ENCODE measurements at regions not wholly inside any gene's neighbourhood (a gene's known extent, or its start where the extent isn't known, plus 50 kb on each side); places are given as distances from the start of the nearest gene placed in this dataset.

- Histone ChIP-seq H4K20me1 (no peaks in the 10 kb centered on the region), H3K27ac (no peak overlapping the region), H3K27me3 (no peaks in the 10 kb centered on the region), H3K4me2 (no peak overlapping the region), H3K36me3 (no peaks in the 10 kb centered on the region), H3K9ac (no peak overlapping the region), H3K4me1 (no peaks in the 10 kb centered on the region), H3K4me3 (no peak overlapping the region), H3K9me3 (peaks cover 10% of the 10 kb centered on the region; the same call in 1 of the 2 replicates)
- TF ChIP-seq Cebpa-rat (IDR thresholded peaks at IDR 0.05), result no peak
Measured at GRCh38 chr15:98554272-98555172, 93.8 kb upstream of the IGF1R start.

GRCh38 chr15:98555173-98555515, 93.2 kb upstream of the IGF1R start:
- no peak for TF ChIP-seq Cebpa-rat (IDR thresholded peaks at IDR 0.05)
- Histone ChIP-seq H3K4me2 (no peak overlapping the region), H3K27ac (no peak overlapping the region), H3K9me3 (peaks cover 4% of the 10 kb centered on the region; the same call in 1 of the 2 replicates), H3K27me3 (no peaks in the 10 kb centered on the region), H3K4me3 (no peak overlapping the region), H3K36me3 (no peaks in the 10 kb centered on the region), H3K4me1 (no peaks in the 10 kb centered on the region), H3K9ac (no peak overlapping the region), H4K20me1 (no peaks in the 10 kb centered on the region)

GRCh38 chr15:98556321-98556720, 92.0 kb upstream of the IGF1R start:
- Histone ChIP-seq H3K9ac (no peak overlapping the region), H3K4me1 (no peaks in the 10 kb centered on the region), H3K4me3 (no peak overlapping the region), H3K36me3 (no peaks in the 10 kb centered on the region), H3K27me3 (no peaks in the 10 kb centered on the region), H3K27ac (no peak overlapping the region), H3K9me3 (no peaks in the 10 kb centered on the region), H4K20me1 (no peaks in the 10 kb centered on the region), H3K4me2 (no peak overlapping the region)
- TF ChIP-seq Cebpa-rat (IDR thresholded peaks at IDR 0.05), result no peak

- Histone ChIP-seq H3K4me3 (no peak overlapping the region), H3K4me1 (no peaks in the 10 kb centered on the region), H3K36me3 (no peaks in the 10 kb centered on the region), H3K27ac (no peak overlapping the region), H3K9me3 (no peaks in the 10 kb centered on the region), H3K9ac (no peak overlapping the region), H3K27me3 (no peaks in the 10 kb centered on the region), H4K20me1 (no peaks in the 10 kb centered on the region), H3K4me2 (no peak overlapping the region)
- no peak for TF ChIP-seq Cebpa-rat (IDR thresholded peaks at IDR 0.05)
Measured at GRCh38 chr15:98560338-98560737, 88.0 kb upstream of the IGF1R start.

- H3K36me3 ChIP-seq, result no peaks in the 10 kb centered on the region
- H3K4me3 ChIP-seq, result no peak overlapping the region
- no peak overlapping the region for H3K4me2 ChIP-seq
- TF ChIP-seq Cebpa-rat (IDR thresholded peaks at IDR 0.05), result no peak
- no peak overlapping the region for H3K9ac ChIP-seq
- no peaks in the 10 kb centered on the region for H4K20me1 ChIP-seq
- H3K4me1 ChIP-seq, result no peaks in the 10 kb centered on the region
- no peaks in the 10 kb centered on the region for H3K9me3 ChIP-seq
- H3K27me3 ChIP-seq, result no peaks in the 10 kb centered on the region
- no peak overlapping the region for H3K27ac ChIP-seq
Measured at GRCh38 chr15:98561169-98561941, 87.0 kb upstream of the IGF1R start.

GRCh38 chr15:98562331-98562937, 85.9 kb upstream of the IGF1R start:
- Histone ChIP-seq H3K27ac (no peak overlapping the region), H3K27me3 (no peaks in the 10 kb centered on the region), H3K4me3 (no peak overlapping the region), H3K36me3 (no peaks in the 10 kb centered on the region), H3K9ac (no peak overlapping the region), H3K4me1 (no peaks in the 10 kb centered on the region), H3K9me3 (no peaks in the 10 kb centered on the region), H4K20me1 (no peaks in the 10 kb centered on the region), H3K4me2 (no peak overlapping the region)
- no peak for TF ChIP-seq Cebpa-rat (IDR thresholded peaks at IDR 0.05)

GRCh38 chr15:98565566-98565965, 82.8 kb upstream of the IGF1R start:
- H3K36me3 ChIP-seq, result no peaks in the 10 kb centered on the region
- H3K27ac ChIP-seq, result no peak overlapping the region
- no peaks in the 10 kb centered on the region for H3K27me3 ChIP-seq
- H3K4me1 ChIP-seq, result no peaks in the 10 kb centered on the region
- TF ChIP-seq Cebpa-rat (IDR thresholded peaks at IDR 0.05), result no peak
- no peaks in the 10 kb centered on the region for H4K20me1 ChIP-seq
- no peak overlapping the region for H3K4me3 ChIP-seq
- H3K9ac ChIP-seq, result no peak overlapping the region
- H3K9me3 ChIP-seq, result no peaks in the 10 kb centered on the region
- no peak overlapping the region for H3K4me2 ChIP-seq

- TF ChIP-seq Cebpa-rat (IDR thresholded peaks at IDR 0.05), result no peak
- H3K9me3 ChIP-seq, result no peaks in the 10 kb centered on the region
- no peaks in the 10 kb centered on the region for H3K36me3 ChIP-seq
- H3K27ac ChIP-seq, result no peak overlapping the region
- no peaks in the 10 kb centered on the region for H3K4me1 ChIP-seq
- no peak overlapping the region for H3K4me2 ChIP-seq
- H3K27me3 ChIP-seq, result no peaks in the 10 kb centered on the region
- H3K4me3 ChIP-seq, result no peak overlapping the region
- H3K9ac ChIP-seq, result no peak overlapping the region
- H4K20me1 ChIP-seq, result no peaks in the 10 kb centered on the region
Measured at GRCh38 chr15:98567951-98568350, 80.4 kb upstream of the IGF1R start.

GRCh38 chr15:98568382-98569017, 79.8 kb upstream of the IGF1R start:
- Histone ChIP-seq H3K4me3 (no peak overlapping the region), H3K4me1 (no peaks in the 10 kb centered on the region), H3K9ac (no peak overlapping the region), H3K27ac (no peak overlapping the region), H3K36me3 (no peaks in the 10 kb centered on the region), H3K27me3 (no peaks in the 10 kb centered on the region), H3K9me3 (no peaks in the 10 kb centered on the region), H4K20me1 (no peaks in the 10 kb centered on the region), H3K4me2 (no peak overlapping the region)
- no peak for TF ChIP-seq Cebpa-rat (IDR thresholded peaks at IDR 0.05)

All from BLaER1 (cell line).